SK-N-DZ (cell line): ENCODE measurements at regions not wholly inside any gene's neighbourhood (a gene's known extent, or its start where the extent isn't known, plus 50 kb on each side); places are given as distances from the start of the nearest gene placed in this dataset.

Experiments
- DNase-seq: peaks from one replicate; pipeline ENCODE4 v3.0.0-alpha.2; 2015; ENCODE audit warnings: low spot score

- DNase-seq = peak; percentile 48
Measured at GRCh38 chr17:34776456-34777443, 184.5 kb downstream of the CCT6B start.

- no peak for DNase-seq
Measured at GRCh38 chr17:34773036-34773435, 188.2 kb downstream of the CCT6B start.

GRCh38 chr17:34771891-34772290 lies 189.4 kb downstream of the CCT6B start:
- no peak for DNase-seq

GRCh38 chr17:34770586-34770985 lies 190.7 kb downstream of the CCT6B start:
- DNase-seq = no peak

- no peak for DNase-seq
Measured at GRCh38 chr17:34769899-34770298, 190.5 kb downstream of the TMEM132E start.

GRCh38 chr17:34769049-34769448 lies 189.7 kb downstream of the TMEM132E start:
- no peak for DNase-seq

GRCh38 chr17:34765291-34765690 lies 185.9 kb downstream of the TMEM132E start:
- no peak for DNase-seq

- DNase-seq = no peak
Measured at GRCh38 chr17:34764716-34765115, 185.3 kb downstream of the TMEM132E start.

- DNase-seq = no peak
Measured at GRCh38 chr17:34763728-34764665, 184.6 kb downstream of the TMEM132E start.

GRCh38 chr17:34762078-34762477 lies 182.7 kb downstream of the TMEM132E start:
- DNase-seq = no peak

GRCh38 chr17:34761646-34762045 lies 182.3 kb downstream of the TMEM132E start:
- no peak for DNase-seq

- DNase-seq = no peak
Measured at GRCh38 chr17:34760931-34761495, 181.6 kb downstream of the TMEM132E start.

- DNase-seq = no peak
Measured at GRCh38 chr17:34758718-34759117, 179.3 kb downstream of the TMEM132E start.

- DNase-seq = no peak
Measured at GRCh38 chr17:34758316-34758715, 178.9 kb downstream of the TMEM132E start.

GRCh38 chr17:34757611-34758010 lies 178.2 kb downstream of the TMEM132E start:
- DNase-seq = no peak

- DNase-seq = no peak
Measured at GRCh38 chr17:34757106-34757505, 177.7 kb downstream of the TMEM132E start.

GRCh38 chr17:34756637-34757021 lies 177.2 kb downstream of the TMEM132E start:
- no peak for DNase-seq

GRCh38 chr17:34755981-34756636 lies 176.7 kb downstream of the TMEM132E start:
- DNase-seq = no peak

- DNase-seq = no peak
Measured at GRCh38 chr17:34755371-34755770, 176.0 kb downstream of the TMEM132E start.

GRCh38 chr17:34750004-34750403 lies 170.6 kb downstream of the TMEM132E start:
- no peak for DNase-seq

GRCh38 chr17:34741967-34742366 lies 162.6 kb downstream of the TMEM132E start:
- DNase-seq = no peak
